ENCODE measurements at regions not wholly inside any gene's neighbourhood (a gene's known extent, or its start where the extent isn't known, plus 50 kb on each side); places are given as distances from the start of the nearest gene placed in this dataset.

DNA sequence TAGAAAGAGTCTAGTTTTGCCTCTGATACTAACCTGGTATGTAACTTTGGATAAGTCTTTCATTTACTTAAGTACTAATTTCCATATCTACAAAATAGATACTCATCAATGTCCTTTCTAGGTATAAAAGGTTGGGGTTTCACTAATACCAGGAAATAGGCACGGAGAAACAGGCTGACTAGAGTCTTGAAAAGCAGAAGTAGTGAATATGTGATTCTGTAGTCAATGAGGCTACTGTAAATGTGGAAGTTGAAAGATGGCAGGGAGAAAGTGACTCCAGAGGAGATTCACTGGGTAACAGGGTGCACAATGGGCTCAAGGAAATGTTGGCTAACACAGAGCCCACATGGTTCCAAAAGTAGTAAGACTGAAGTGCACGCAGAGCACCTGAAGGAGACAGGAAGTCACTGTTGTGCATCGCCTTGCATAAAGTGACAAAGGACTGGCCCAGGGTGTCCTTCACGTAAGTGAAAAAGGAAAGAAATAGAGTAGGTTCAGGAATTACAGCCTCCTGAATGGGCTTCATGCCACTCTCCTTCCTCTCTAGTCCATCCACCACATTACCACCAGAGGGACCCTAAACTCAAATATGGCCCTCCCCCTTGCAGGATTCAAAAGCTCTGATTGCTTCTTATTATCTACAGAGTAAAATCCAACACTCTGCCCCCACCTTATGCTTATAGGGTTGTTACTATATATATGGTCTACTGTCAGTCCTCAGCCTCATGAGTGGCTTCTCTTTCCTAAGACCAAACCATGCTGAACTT, 288.0 kb upstream of the SMARCA2 start:
- WGBS (ENCODE audit: low lambda C conversion rate) = 29% methylated on average over 4 of the region's 4 CpGs
- H2AFZ ChIP-seq (ENCODE audit: low read depth) = no peak overlapping the region
- ChIA-PET POLR2A (no interaction called here), CTCF (interaction anchor here (0.6 to 1.2 kb wide), 3 partner anchors 8 to 110 kb away, joined by 3 to 4 read pairs (median 3); no protein-coding TSS in a partner anchor)
- peak; percentile 16 for DNase-seq
- H3K27ac ChIP-seq (ENCODE audit: low read depth in 2 of 2, low read length in 1 of 2) = no peak overlapping the region
- no peak overlapping the region; a peak in 1 of 4 replicates for H3K4me3 ChIP-seq (ENCODE audit: low read depth in 2 of 2, low read length in 1 of 2)
- no peaks in the 10 kb centered on the region for H3K36me3 ChIP-seq (replicated peaks in 1 of 2; ENCODE audit: control insufficient read depth in 1 of 2, insufficient read depth in 2 of 2, low read length in 1 of 2)
- no peaks in the 10 kb centered on the region for H3K4me1 ChIP-seq (ENCODE audit: control insufficient read depth in 1 of 2, insufficient read depth in 2 of 2, low read depth in 1 of 2, low read length in 1 of 2)
- H3K9ac ChIP-seq = no peak overlapping the region
- H3K9me3 ChIP-seq = no peaks in the 10 kb centered on the region
- H3K9me2 ChIP-seq = no peaks in the 10 kb centered on the region
- H3K4me2 ChIP-seq = no peak overlapping the region
- no peaks in the 10 kb centered on the region for H3K79me2 ChIP-seq (ENCODE audit: insufficient read depth)
- no peaks in the 10 kb centered on the region for H3F3A ChIP-seq (replicated peaks; ENCODE audit: insufficient read depth)
- no peaks in the 10 kb centered on the region for H4K20me1 ChIP-seq (ENCODE audit: insufficient read depth)
- TF ChIP-seq, protein P1, sequence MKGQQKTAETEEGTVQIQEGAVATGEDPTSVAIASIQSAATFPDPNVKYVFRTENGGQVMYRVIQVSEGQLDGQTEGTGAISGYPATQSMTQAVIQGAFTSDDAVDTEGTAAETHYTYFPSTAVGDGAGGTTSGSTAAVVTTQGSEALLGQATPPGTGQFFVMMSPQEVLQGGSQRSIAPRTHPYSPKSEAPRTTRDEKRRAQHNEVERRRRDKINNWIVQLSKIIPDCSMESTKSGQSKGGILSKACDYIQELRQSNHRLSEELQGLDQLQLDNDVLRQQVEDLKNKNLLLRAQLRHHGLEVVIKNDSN (IDR thresholded peaks at IDR 0.05; ENCODE audit: borderline replicate concordance, low read depth) = no peak
- TF ChIP-seq RAD21 (IDR thresholded peaks at IDR 0.05; ENCODE audit: low read length) = peak; percentile 44
- H3K27me3 ChIP-seq (ENCODE audit: insufficient read depth) = no peaks in the 10 kb centered on the region

GRCh38 chr9:1729631-1730030, 285.5 kb upstream of the SMARCA2 start:
- no peaks in the 10 kb centered on the region for H3K9me3 ChIP-seq
- H4K20me1 ChIP-seq (ENCODE audit: insufficient read depth) = no peaks in the 10 kb centered on the region
- no peak overlapping the region for H3K4me3 ChIP-seq (ENCODE audit: low read depth in 2 of 2, low read length in 1 of 2)
- no peak overlapping the region for H3K27ac ChIP-seq (ENCODE audit: low read depth in 2 of 2, low read length in 1 of 2)
- ChIA-PET CTCF (no interaction called here), POLR2A (no interaction called here)
- 0% methylated on average over 2 of the region's 4 CpGs for WGBS (ENCODE audit: low lambda C conversion rate)
- H3F3A ChIP-seq (replicated peaks; ENCODE audit: insufficient read depth) = no peaks in the 10 kb centered on the region
- H3K4me1 ChIP-seq (ENCODE audit: control insufficient read depth in 1 of 2, insufficient read depth in 2 of 2, low read depth in 1 of 2, low read length in 1 of 2) = no peaks in the 10 kb centered on the region
- H3K79me2 ChIP-seq (ENCODE audit: insufficient read depth) = no peaks in the 10 kb centered on the region
- H3K27me3 ChIP-seq (ENCODE audit: insufficient read depth) = no peaks in the 10 kb centered on the region
- H3K9ac ChIP-seq = no peak overlapping the region
- DNase-seq = no peak
- H3K9me2 ChIP-seq = no peaks in the 10 kb centered on the region
- TF ChIP-seq PBX3 (IDR thresholded peaks at IDR 0.05) (no peak), CTCF (IDR thresholded peaks at IDR 0.05) (no peak), YY1 (IDR thresholded peaks at IDR 0.05; ENCODE audit: low read depth) (no peak), FOSL2 (IDR thresholded peaks at IDR 0.05; ENCODE audit: borderline replicate concordance, low read depth) (no peak), NFIC (IDR thresholded peaks at IDR 0.05; ENCODE audit: borderline replicate concordance) (no peak), TEAD4 (IDR thresholded peaks at IDR 0.05; ENCODE audit: borderline replicate concordance, insufficient read depth) (no peak), RCOR1 (IDR thresholded peaks at IDR 0.05; ENCODE audit: low read length) (no peak), FOXJ3 (CRISPR knock-in tag; IDR thresholded peaks at IDR 0.05) (no peak), JUND (IDR thresholded peaks at IDR 0.05) (no peak), RFX5 (IDR thresholded peaks at IDR 0.05; ENCODE audit: low read length) (no peak)
- TF ChIP-seq, protein P2, sequence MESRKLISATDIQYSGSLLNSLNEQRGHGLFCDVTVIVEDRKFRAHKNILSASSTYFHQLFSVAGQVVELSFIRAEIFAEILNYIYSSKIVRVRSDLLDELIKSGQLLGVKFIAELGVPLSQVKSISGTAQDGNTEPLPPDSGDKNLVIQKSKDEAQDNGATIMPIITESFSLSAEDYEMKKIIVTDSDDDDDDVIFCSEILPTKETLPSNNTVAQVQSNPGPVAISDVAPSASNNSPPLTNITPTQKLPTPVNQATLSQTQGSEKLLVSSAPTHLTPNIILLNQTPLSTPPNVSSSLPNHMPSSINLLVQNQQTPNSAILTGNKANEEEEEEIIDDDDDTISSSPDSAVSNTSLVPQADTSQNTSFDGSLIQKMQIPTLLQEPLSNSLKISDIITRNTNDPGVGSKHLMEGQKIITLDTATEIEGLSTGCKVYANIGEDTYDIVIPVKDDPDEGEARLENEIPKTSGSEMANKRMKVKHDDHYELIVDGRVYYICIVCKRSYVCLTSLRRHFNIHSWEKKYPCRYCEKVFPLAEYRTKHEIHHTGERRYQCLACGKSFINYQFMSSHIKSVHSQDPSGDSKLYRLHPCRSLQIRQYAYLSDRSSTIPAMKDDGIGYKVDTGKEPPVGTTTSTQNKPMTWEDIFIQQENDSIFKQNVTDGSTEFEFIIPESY (IDR thresholded peaks at IDR 0.05; ENCODE audit: borderline replicate concordance, low read depth) = no peak
- TF ChIP-seq, protein P1 (IDR thresholded peaks at IDR 0.05; ENCODE audit: borderline replicate concordance, low read depth) = no peak
- H2AFZ ChIP-seq (ENCODE audit: low read depth) = no peak overlapping the region
- H3K36me3 ChIP-seq (replicated peaks in 1 of 2; ENCODE audit: control insufficient read depth in 1 of 2, insufficient read depth in 2 of 2, low read length in 1 of 2) = no peaks in the 10 kb centered on the region
- no peak overlapping the region for H3K4me2 ChIP-seq
